LNCaP clone FGC (cell line): ENCODE measurements at regions not wholly inside any gene's neighbourhood (a gene's known extent, or its start where the extent isn't known, plus 50 kb on each side); places are given as distances from the start of the nearest gene placed in this dataset.

Source experiments
- DNase-seq: peaks from one replicate; pipeline ENCODE4 v3.0.0-alpha.2; 2011; ENCODE audit warnings: low read depth
- H3K4me3 ChIP-seq: 2 replicates; pipeline ENCODE4 v1.5.1; 2011; ENCODE audit warnings: mild to moderate bottlenecking, low read depth, low read length, control low read depth
- TF ChIP-seq, protein P1 (sequence below): IDR thresholded peaks from 2 replicates; pipeline ENCODE4 v1.5.1; 2012; ENCODE audit warnings: mild to moderate bottlenecking; ENCODE audit not compliant: control insufficient read depth, insufficient read depth; ENCODE audit errors: extremely low read depth

DNA sequence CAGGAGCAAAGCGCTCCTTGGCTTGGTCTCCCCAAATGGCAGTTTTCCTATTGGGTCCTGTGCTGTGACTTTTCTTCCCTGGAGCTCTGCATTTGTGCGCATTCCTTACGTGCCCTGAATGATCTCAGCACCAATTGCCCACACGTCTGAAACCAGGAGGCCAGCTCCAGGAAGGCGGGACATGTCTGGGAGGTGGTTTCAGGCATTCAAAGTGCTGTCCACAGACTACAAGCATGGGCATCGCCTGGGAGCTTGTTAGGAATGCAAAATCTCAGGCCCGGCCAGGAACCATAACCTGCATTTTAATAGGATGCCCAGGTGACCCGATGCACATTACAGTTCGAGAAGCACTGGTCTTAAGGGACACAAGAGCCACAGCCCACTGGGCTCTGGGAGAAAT lies 239.6 kb downstream of the ANKRD60 start:
- no peak overlapping the region for H3K4me3 ChIP-seq
- no peak for DNase-seq
- TF ChIP-seq, protein P1, sequence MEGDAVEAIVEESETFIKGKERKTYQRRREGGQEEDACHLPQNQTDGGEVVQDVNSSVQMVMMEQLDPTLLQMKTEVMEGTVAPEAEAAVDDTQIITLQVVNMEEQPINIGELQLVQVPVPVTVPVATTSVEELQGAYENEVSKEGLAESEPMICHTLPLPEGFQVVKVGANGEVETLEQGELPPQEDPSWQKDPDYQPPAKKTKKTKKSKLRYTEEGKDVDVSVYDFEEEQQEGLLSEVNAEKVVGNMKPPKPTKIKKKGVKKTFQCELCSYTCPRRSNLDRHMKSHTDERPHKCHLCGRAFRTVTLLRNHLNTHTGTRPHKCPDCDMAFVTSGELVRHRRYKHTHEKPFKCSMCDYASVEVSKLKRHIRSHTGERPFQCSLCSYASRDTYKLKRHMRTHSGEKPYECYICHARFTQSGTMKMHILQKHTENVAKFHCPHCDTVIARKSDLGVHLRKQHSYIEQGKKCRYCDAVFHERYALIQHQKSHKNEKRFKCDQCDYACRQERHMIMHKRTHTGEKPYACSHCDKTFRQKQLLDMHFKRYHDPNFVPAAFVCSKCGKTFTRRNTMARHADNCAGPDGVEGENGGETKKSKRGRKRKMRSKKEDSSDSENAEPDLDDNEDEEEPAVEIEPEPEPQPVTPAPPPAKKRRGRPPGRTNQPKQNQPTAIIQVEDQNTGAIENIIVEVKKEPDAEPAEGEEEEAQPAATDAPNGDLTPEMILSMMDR, result no peak

DNA sequence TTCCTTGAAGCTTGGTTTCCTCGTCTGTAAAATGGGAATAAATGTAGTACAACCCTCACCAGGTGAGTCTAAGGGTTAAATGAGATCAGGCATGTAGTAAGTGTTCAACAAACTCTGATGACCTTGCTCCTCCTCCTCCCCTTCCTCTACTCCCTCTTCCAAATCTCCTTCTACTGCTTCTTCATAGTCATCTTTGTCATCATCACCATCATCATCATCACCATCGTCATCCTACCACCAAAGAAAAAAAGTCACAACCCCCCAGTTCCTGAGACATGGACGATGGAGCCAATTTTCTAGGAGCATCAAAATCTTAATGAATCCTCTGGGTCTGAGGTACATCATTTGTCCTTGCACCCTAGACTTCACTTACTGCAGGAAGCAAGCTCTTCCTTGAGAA lies 240.0 kb downstream of the ANKRD60 start:
- H3K4me3 ChIP-seq, result no peak overlapping the region
- DNase-seq, result no peak
- TF ChIP-seq, protein P1, result no peak

DNA sequence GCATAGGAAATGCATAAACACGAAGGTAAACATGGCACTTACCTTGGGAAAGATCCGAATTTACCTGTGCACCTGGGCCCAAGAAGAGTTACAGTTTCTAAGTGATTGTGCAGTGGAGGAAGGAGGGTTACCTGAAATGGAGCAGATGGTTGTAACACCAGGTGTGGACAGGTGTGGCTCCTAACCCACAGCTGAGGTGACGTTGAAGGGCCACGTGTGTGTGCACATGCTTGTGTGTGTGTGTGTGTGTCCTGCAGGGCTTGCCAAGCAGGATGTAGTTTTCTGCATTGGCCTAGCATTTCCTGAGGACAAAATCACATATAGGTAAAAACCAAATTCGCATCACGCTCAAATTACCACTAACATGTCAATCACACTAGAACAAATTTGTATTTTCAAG lies 240.8 kb downstream of the ANKRD60 start:
- no peak overlapping the region for H3K4me3 ChIP-seq
- no peak for DNase-seq
- TF ChIP-seq, protein P1, result no peak

DNA sequence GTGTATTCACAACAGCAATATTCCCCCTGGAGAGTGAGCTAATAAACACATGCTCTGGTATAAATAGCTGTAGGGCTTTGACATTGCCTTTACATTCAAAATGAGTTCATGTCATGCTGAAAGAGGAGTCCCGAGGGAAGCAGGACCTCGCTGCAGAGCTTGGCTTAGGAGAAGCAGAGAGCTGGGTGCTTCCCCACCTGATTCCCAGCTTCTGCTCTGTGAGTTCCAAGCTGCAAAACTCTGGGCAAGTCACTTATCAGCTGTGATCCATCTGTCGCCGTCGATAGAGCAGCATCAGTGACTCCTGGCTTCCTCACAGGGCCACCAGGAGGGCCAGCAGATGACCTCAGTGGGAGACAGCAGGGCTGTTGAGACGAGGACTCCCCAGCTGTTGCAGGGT lies 241.8 kb downstream of the ANKRD60 start:
- no peak overlapping the region for H3K4me3 ChIP-seq
- TF ChIP-seq, protein P1, result no peak
- DNase-seq, result no peak

DNA sequence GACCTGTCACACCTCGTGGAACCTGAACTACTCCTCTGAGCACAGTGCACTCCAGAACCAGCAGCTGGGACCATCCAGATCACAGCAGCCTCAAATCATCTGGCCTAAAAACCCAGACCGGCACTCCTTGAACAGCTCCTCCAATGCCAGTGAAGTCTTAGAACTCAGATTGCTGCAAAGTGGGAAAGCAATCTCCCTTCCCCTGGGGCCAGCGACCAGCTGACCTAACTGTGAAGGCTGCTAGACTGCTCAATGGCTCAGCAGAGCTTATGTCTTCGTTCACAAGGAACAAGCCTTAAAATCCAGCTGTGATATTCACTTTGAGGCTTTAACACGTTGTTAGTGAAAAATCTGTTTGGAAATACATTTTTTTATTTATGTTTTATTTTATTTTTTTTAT lies 243.2 kb downstream of the ANKRD60 start:
- no peak overlapping the region for H3K4me3 ChIP-seq
- no peak for DNase-seq
- TF ChIP-seq, protein P1, result no peak

DNA sequence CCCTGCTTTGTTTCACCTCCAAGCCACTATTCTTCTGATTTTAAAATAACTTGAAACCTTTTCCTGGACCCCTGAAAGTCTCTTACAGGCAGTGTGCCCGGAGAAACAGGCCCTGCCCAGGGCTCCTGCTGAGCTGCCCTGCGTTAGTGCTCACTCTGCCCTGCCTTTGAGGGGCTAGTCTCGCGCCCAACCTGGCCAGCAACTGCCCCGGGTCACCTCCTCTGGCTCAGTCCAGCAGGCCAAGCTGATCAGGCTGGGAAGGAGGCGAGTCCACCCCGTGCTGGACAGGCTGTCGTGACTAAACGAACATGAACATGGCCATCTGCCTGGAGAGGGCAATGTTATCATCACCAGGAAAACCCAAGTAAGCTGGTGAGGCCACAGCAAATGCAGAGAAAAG lies 245.4 kb downstream of the ANKRD60 start:
- TF ChIP-seq, protein P1, result no peak
- no peak overlapping the region for H3K4me3 ChIP-seq

DNA sequence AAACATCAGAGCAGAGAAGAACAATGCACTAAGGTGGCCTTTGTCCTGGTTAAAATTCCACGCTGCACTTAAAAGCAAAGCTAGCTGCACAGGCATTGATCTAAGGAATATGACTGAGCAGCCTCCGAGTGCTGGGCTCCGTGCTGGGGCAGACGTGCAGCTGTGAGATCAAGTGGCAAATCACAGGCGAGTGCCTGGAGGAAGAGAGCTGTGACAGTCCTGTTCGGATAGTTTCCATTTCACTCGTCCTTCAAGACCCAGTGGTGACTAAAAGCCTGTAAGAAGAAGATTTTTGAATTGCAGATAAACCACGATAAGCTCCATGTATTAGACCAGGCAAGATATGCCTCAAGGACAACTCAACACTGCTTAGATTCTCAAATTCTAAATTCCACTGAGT lies 247.9 kb downstream of the ANKRD60 start:
- no peak overlapping the region for H3K4me3 ChIP-seq
- no peak for DNase-seq
- TF ChIP-seq, protein P1, result no peak

More for the DNA sequence above, 245.4 kb downstream of the ANKRD60 start:
- DNase-seq, result no peak
